ENCODE measurements at regions not wholly inside any gene's neighbourhood (a gene's known extent, or its start where the extent isn't known, plus 50 kb on each side); places are given as distances from the start of the nearest gene placed in this dataset.

DNA sequence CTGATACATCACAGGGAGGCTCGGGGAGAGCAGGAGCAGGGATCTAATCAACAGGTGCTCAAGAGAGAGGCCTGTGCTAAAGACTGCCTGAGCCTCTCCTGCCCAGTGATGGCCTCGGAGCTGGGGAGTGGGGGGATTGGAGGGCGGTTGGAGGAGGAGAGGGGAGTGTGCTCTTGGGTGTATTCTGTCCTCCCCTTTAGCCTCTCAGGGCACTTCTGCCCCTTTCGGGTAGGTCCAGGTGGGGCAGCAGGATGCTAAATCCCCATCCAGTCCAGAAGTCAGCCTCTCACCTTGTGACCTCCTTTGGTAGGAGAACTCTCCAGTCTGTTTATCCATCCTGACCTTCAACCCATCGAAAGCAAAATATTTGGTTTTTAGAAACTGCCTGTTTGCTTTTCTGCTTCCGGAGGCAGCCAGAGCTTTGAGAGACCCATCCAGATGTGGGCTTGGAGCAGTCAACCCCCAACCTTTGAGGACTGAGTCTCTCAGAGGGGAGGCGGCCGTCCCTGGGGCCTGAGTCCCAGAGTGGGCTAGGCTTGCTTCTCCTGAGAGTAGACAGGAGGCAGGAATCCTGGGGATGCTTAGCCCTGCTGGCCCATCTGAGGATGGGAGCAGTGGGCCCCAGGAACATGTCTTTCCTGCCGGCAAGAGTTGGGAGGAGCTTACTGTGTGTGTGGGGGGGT lies 105.2 kb upstream of the SYT13 start (continued):
- TF ChIP-seq U2AF2 (IDR thresholded peaks at IDR 0.05; ENCODE audit: low read depth, low read length), result no peak
- peak; percentile 85 for TF ChIP-seq HDAC1 (CRISPR knock-in tag; IDR thresholded peaks at IDR 0.05)
- TF ChIP-seq, protein P1, sequence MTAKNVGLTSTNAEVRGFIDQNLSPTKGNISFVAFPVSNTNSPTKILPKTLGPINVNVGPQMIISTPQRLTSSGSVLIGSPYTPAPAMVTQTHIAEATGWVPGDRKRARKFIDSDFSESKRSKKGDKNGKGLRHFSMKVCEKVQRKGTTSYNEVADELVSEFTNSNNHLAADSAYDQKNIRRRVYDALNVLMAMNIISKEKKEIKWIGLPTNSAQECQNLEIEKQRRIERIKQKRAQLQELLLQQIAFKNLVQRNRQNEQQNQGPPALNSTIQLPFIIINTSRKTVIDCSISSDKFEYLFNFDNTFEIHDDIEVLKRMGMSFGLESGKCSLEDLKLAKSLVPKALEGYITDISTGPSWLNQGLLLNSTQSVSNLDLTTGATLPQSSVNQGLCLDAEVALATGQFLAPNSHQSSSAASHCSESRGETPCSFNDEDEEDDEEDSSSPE (CRISPR knock-in tag; IDR thresholded peaks at IDR 0.05), result no peak
- no peak for TF ChIP-seq ZNF121 (CRISPR knock-in tag; IDR thresholded peaks at IDR 0.05)
- no peak for TF ChIP-seq ZNF670 (CRISPR knock-in tag; IDR thresholded peaks at IDR 0.05; ENCODE audit: borderline replicate concordance)
- TF ChIP-seq, protein P2, sequence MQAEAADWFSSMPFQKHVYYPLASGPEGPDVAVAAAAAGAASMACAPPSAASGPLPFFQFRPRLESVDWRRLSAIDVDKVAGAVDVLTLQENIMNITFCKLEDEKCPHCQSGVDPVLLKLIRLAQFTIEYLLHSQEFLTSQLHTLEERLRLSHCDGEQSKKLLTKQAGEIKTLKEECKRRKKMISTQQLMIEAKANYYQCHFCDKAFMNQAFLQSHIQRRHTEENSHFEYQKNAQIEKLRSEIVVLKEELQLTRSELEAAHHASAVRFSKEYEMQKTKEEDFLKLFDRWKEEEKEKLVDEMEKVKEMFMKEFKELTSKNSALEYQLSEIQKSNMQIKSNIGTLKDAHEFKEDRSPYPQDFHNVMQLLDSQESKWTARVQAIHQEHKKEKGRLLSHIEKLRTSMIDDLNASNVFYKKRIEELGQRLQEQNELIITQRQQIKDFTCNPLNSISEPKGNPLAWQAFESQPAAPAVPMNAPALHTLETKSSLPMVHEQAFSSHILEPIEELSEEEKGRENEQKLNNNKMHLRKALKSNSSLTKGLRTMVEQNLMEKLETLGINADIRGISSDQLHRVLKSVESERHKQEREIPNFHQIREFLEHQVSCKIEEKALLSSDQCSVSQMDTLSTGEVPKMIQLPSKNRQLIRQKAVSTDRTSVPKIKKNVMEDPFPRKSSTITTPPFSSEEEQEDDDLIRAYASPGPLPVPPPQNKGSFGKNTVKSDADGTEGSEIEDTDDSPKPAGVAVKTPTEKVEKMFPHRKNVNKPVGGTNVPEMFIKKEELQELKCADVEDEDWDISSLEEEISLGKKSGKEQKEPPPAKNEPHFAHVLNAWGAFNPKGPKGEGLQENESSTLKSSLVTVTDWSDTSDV (CRISPR knock-in tag; IDR thresholded peaks at IDR 0.05), result no peak
- TF ChIP-seq MYNN (CRISPR knock-in tag; IDR thresholded peaks at IDR 0.05; ENCODE audit: low read depth), result no peak
- peak; percentile 35; the same call in 1 of the 2 replicates for TF ChIP-seq NFIC (IDR thresholded peaks at IDR 0.05; ENCODE audit: low read length)
- TF ChIP-seq, protein P3, sequence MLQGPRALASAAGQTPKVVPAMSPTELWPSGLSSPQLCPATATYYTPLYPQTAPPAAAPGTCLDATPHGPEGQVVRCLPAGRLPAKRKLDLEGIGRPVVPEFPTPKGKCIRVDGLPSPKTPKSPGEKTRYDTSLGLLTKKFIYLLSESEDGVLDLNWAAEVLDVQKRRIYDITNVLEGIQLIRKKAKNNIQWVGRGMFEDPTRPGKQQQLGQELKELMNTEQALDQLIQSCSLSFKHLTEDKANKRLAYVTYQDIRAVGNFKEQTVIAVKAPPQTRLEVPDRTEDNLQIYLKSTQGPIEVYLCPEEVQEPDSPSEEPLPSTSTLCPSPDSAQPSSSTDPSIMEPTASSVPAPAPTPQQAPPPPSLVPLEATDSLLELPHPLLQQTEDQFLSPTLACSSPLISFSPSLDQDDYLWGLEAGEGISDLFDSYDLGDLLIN (CRISPR knock-in tag; IDR thresholded peaks at IDR 0.05; ENCODE audit: borderline replicate concordance), result no peak
- no peak for TF ChIP-seq GZF1 (CRISPR knock-in tag; IDR thresholded peaks at IDR 0.05)
- TF ChIP-seq KAT7 (CRISPR knock-in tag; IDR thresholded peaks at IDR 0.05; ENCODE audit: borderline replicate concordance), result no peak
- no peak for TF ChIP-seq GABPA (IDR thresholded peaks at IDR 0.05; ENCODE audit: low read depth, low read length)
- 0 out of 2 replicates have a peak, but pooled peaks have one; percentile 48 for TF ChIP-seq GABPA (CRISPR knock-in tag; IDR thresholded peaks at IDR 0.05; ENCODE audit: low read depth)
- no peak for TF ChIP-seq IRX3 (CRISPR knock-in tag; IDR thresholded peaks at IDR 0.05; ENCODE audit: borderline replicate concordance, low read depth)
- TF ChIP-seq YEATS2 (CRISPR knock-in tag; IDR thresholded peaks at IDR 0.05; ENCODE audit: borderline replicate concordance), result no peak
- TF ChIP-seq ZBTB7B (CRISPR knock-in tag; IDR thresholded peaks at IDR 0.05), result peak; percentile 87
- TF ChIP-seq ZNF354B (CRISPR knock-in tag; IDR thresholded peaks at IDR 0.05), result no peak
- no peak for TF ChIP-seq MATR3 (CRISPR knock-in tag; IDR thresholded peaks at IDR 0.05)
- no peak for TF ChIP-seq NFKB2 (CRISPR knock-in tag; IDR thresholded peaks at IDR 0.05; ENCODE audit: borderline replicate concordance)
- TF ChIP-seq ZNF263 (CRISPR knock-in tag; IDR thresholded peaks at IDR 0.05), result peak; percentile 73
- TF ChIP-seq TSC22D2 (CRISPR knock-in tag; IDR thresholded peaks at IDR 0.05; ENCODE audit: borderline replicate concordance), result no peak
- TF ChIP-seq, protein P4, sequence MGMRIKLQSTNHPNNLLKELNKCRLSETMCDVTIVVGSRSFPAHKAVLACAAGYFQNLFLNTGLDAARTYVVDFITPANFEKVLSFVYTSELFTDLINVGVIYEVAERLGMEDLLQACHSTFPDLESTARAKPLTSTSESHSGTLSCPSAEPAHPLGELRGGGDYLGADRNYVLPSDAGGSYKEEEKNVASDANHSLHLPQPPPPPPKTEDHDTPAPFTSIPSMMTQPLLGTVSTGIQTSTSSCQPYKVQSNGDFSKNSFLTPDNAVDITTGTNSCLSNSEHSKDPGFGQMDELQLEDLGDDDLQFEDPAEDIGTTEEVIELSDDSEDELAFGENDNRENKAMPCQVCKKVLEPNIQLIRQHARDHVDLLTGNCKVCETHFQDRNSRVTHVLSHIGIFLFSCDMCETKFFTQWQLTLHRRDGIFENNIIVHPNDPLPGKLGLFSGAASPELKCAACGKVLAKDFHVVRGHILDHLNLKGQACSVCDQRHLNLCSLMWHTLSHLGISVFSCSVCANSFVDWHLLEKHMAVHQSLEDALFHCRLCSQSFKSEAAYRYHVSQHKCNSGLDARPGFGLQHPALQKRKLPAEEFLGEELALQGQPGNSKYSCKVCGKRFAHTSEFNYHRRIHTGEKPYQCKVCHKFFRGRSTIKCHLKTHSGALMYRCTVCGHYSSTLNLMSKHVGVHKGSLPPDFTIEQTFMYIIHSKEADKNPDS (CRISPR knock-in tag; IDR thresholded peaks at IDR 0.05), result 0 out of 2 replicates have a peak, but pooled peaks have one; percentile 12
- peak; percentile 74 for TF ChIP-seq ZMYM4 (CRISPR knock-in tag; IDR thresholded peaks at IDR 0.05)
- TF ChIP-seq ZNF652 (CRISPR knock-in tag; IDR thresholded peaks at IDR 0.05; ENCODE audit: borderline replicate concordance, low read depth), result peak; percentile 44; the same call in 1 of the 2 replicates
- TF ChIP-seq ZKSCAN5 (CRISPR knock-in tag; IDR thresholded peaks at IDR 0.05), result no peak
- no peak for TF ChIP-seq XRCC5 (optimal IDR thresholded peaks at IDR 0.05; ENCODE audit: low read length)
